ENCODE measurements at regions not wholly inside any gene's neighbourhood (a gene's known extent, or its start where the extent isn't known, plus 50 kb on each side); places are given as distances from the start of the nearest gene placed in this dataset.

DNA sequence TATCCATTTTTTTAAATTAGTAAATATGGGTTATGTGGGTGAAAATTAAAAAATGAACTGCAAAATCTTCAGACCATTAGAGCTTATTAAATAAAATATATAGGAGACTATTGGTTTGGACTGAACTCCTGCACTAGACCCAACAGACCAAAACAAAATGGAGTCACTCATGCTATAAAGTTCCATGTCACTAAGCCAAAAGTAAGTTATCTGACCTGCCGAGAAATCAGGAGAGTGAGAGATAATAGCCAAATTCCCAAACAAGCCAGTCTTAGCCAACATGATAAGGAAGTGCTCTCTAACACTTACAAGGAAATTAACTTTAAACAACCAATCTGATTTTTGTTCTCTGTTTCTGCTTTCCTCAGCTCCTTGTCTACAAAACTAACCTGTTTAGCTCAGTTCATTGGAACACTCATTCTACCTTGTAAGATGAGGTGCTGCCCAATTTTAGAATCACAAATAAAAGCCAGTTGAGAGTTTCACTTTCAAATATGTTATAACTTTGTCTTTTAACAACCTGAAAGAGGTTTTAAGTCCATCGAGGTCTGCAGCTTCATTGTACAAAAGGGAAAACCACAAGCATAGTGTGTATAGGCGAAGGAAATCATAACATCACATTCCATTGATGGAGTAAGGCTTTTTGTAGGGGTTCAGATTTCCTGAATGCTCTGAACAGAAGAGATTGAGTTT is 220.5 kb downstream of the TENT5A start:
- no TSS peak for BruUV-seq (replicated peaks)
- H2AFZ ChIP-seq (ENCODE audit: control insufficient read depth, low read depth, low read length): no peak overlapping the region
- no peaks in the 10 kb centered on the region for H3K4me1 ChIP-seq (ENCODE audit: control insufficient read depth, insufficient read depth, low read length)
- H3K9me3 ChIP-seq (replicated peaks; ENCODE audit: control insufficient read depth, insufficient read depth, low read length): no peaks in the 10 kb centered on the region
- no peak overlapping the region for H3K4me2 ChIP-seq (ENCODE audit: control insufficient read depth, insufficient read depth)
- WGBS (ENCODE audit: insufficient coverage, insufficient replicate concordance, low lambda C conversion rate, missing lambda C conversion rate): 10% methylated on average over 3 of the region's 3 CpGs
- no peak overlapping the region for H3K4me3 ChIP-seq
- RAD21 ChIA-PET (ENCODE audit: unreplicated experiment): interaction anchor here (5.6 kb wide), 1 partner anchor 30 kb away, joined by 28 read pairs; no protein-coding TSS in a partner anchor
- ATAC-seq: no peak
- H4K20me1 ChIP-seq (ENCODE audit: control insufficient read depth, insufficient read depth): no peaks in the 10 kb centered on the region
- intact Hi-C loops (cut with micrococcal nuclease; ENCODE audit: unreplicated experiment) (no loop called here), in situ Hi-C loops (cut with MboI) (no loop called here)
- H3K27me3 ChIP-seq (replicated peaks in 1 of 2; ENCODE audit: control insufficient read depth in 2 of 2, insufficient read depth in 2 of 2, low read length in 1 of 2): no peaks in the 10 kb centered on the region
- no peak overlapping the region for H3K9ac ChIP-seq (ENCODE audit: control insufficient read depth, insufficient read depth, low read length)
- no peak for TF ChIP-seq GABPA (IDR thresholded peaks at IDR 0.05; ENCODE audit: low read depth)
- TF ChIP-seq, protein P1, sequence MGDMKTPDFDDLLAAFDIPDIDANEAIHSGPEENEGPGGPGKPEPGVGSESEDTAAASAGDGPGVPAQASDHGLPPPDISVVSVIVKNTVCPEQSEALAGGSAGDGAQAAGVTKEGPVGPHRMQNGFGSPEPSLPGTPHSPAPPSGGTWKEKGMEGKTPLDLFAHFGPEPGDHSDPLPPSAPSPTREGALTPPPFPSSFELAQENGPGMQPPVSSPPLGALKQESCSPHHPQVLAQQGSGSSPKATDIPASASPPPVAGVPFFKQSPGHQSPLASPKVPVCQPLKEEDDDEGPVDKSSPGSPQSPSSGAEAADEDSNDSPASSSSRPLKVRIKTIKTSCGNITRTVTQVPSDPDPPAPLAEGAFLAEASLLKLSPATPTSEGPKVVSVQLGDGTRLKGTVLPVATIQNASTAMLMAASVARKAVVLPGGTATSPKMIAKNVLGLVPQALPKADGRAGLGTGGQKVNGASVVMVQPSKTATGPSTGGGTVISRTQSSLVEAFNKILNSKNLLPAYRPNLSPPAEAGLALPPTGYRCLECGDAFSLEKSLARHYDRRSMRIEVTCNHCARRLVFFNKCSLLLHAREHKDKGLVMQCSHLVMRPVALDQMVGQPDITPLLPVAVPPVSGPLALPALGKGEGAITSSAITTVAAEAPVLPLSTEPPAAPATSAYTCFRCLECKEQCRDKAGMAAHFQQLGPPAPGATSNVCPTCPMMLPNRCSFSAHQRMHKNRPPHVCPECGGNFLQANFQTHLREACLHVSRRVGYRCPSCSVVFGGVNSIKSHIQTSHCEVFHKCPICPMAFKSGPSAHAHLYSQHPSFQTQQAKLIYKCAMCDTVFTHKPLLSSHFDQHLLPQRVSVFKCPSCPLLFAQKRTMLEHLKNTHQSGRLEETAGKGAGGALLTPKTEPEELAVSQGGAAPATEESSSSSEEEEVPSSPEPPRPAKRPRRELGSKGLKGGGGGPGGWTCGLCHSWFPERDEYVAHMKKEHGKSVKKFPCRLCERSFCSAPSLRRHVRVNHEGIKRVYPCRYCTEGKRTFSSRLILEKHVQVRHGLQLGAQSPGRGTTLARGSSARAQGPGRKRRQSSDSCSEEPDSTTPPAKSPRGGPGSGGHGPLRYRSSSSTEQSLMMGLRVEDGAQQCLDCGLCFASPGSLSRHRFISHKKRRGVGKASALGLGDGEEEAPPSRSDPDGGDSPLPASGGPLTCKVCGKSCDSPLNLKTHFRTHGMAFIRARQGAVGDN (IDR thresholded peaks at IDR 0.05): peak; percentile 91
- 0 out of 2 replicates have a peak, but pooled peaks have one; percentile 3 for TF ChIP-seq NR2C1 (IDR thresholded peaks at IDR 0.05)
- TF ChIP-seq, protein P2, sequence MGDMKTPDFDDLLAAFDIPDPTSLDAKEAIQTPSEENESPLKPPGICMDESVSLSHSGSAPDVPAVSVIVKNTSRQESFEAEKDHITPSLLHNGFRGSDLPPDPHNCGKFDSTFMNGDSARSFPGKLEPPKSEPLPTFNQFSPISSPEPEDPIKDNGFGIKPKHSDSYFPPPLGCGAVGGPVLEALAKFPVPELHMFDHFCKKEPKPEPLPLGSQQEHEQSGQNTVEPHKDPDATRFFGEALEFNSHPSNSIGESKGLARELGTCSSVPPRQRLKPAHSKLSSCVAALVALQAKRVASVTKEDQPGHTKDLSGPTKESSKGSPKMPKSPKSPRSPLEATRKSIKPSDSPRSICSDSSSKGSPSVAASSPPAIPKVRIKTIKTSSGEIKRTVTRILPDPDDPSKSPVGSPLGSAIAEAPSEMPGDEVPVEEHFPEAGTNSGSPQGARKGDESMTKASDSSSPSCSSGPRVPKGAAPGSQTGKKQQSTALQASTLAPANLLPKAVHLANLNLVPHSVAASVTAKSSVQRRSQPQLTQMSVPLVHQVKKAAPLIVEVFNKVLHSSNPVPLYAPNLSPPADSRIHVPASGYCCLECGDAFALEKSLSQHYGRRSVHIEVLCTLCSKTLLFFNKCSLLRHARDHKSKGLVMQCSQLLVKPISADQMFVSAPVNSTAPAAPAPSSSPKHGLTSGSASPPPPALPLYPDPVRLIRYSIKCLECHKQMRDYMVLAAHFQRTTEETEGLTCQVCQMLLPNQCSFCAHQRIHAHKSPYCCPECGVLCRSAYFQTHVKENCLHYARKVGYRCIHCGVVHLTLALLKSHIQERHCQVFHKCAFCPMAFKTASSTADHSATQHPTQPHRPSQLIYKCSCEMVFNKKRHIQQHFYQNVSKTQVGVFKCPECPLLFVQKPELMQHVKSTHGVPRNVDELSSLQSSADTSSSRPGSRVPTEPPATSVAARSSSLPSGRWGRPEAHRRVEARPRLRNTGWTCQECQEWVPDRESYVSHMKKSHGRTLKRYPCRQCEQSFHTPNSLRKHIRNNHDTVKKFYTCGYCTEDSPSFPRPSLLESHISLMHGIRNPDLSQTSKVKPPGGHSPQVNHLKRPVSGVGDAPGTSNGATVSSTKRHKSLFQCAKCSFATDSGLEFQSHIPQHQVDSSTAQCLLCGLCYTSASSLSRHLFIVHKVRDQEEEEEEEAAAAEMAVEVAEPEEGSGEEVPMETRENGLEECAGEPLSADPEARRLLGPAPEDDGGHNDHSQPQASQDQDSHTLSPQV (IDR thresholded peaks at IDR 0.05): peak; percentile 96
- FAIRE-seq: no peak
- SMC1A ChIA-PET (ENCODE audit: uncharacterized antibody, unreplicated experiment): interaction anchor here (0.7 to 2.4 kb wide), 9 partner anchors 9 to 536 kb away, joined by 3 to 12 read pairs (median 4); no protein-coding TSS in a partner anchor
- CTCF ChIA-PET: interaction anchor here (0.7 to 1.3 kb wide), 2 partner anchors 9 to 30 kb away, joined by 3 to 4 read pairs; no protein-coding TSS in a partner anchor
- H3K36me3 ChIP-seq (ENCODE audit: control insufficient read depth in 2 of 2, insufficient read depth in 2 of 2, low read length in 1 of 2): no peaks in the 10 kb centered on the region
- POLR2A ChIA-PET: no interaction called here
- DNase-seq (ENCODE audit: low read depth, low spot score): no peak
- no peaks in the 10 kb centered on the region for H3K79me2 ChIP-seq (ENCODE audit: control insufficient read depth, insufficient read depth, low read length)
- H3K27ac ChIP-seq (ENCODE audit: control insufficient read depth, insufficient read depth): no peak overlapping the region
